Hypothalamus (tissue), 51 donors: ENCODE measurements at regions not wholly inside any gene's neighbourhood (a gene's known extent, or its start where the extent isn't known, plus 50 kb on each side); places are given as distances from the start of the nearest gene placed in this dataset.

Source experiments
- DNase-seq, 51 donors: peaks; one replicate each; lab custom pipeline; 2025; lab: John Stamatoyannopoulos, UW

DNA sequence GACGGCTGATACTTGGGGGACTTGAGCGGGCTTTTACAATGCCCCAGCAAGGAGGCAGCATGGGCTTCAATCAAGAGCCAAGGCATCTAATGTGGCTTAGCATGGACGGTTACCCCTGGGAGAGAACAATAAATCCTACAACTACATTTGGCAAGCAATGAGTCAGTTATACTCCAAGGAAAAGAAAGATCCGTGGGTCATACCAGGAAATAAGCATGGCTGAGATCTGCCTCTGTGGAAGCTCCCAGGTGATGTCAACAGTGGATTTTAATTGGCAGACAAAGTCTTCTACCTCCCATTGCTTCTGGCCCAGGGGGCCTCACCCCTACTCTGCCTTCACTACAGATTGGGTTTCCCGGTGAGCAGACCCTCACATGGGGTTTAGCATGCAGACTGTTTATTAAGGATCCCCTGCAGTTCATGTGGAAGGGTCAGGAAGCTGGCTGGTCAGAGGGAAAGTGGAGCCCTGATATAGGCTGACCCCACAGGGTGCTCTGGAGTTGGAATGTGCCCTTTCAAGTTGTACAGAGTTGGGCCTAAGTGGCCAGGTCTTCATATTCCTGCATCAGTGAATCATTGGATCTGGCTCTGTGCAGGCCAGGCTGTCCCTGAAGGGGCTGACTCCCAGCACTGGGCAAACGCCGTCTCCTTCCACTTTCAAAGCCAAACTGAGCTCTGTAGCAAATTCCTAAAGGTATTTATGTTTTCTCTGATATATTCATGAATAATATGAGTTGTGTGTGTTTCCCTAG, 91.3 kb upstream of the GGTLC1 start:
- DNase-seq = no peak

DNA sequence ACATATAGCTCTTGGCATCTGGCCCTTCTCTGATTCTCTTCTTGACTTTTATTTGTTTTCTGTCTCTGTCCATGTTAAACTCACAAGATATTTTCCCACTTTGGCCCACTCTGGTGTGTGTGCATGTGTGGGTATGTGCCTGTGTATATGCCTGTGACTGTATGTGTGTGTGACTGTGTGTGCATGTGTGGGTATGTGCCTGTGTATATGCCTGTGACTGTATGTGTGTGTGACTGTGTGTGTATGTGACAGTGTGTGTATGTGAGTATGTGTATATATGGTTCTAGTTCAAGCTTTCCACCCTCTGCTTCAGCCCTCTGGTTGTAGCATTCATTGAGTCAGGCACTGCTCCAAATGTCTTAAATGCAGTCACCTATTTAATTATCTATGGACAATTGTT, 88.6 kb upstream of the GGTLC1 start:
- no peak for DNase-seq

DNA sequence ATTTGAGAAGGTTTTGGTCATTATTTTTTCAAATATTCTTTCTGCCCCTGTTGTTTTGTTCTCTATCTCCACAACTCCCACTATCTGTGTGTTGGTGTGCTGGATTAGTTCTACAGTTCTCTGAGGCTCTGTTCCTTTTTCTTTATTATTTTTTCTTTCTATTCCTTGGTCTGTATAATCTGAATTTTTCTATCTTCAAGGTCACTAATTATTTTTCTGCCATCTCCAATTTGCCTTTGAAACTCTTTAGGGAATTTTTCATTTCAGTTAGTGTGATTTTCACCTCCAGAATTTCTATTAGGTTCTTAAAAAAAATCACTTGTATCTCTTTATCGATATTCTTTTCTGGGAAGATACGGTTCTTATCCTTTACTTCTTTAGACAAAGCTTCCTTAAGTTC, 82.1 kb upstream of the GGTLC1 start:
- no peak for DNase-seq

DNA sequence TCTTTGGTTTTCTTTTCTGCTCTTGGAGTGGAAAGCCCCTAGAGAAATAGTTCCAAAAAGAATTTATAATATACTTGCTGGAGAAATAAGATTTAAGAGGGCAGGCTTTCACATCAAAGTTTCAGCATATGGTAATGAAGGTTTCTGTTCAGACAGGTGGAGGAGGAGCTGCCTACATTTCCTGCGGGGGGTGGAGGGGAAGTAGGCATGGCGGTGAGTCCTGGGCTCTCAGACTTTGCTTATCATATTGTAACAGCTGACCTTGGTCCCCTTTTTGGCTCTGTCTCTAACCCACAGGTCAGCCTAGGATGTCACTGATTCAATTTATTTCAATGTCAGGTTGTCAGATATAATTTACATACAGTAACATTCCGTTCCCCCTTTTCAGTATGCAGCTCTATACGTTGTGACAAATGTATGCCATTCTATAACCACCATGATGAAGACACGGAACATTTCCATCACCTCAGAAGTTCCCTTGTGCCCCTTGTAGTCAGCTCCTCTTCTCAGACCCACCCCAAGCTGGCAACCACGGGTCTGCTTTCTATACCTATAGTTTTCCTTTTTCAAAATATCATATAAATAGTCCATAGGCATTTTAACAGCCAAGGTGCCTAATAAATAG, 77.6 kb upstream of the GGTLC1 start:
- DNase-seq = no peak

DNA sequence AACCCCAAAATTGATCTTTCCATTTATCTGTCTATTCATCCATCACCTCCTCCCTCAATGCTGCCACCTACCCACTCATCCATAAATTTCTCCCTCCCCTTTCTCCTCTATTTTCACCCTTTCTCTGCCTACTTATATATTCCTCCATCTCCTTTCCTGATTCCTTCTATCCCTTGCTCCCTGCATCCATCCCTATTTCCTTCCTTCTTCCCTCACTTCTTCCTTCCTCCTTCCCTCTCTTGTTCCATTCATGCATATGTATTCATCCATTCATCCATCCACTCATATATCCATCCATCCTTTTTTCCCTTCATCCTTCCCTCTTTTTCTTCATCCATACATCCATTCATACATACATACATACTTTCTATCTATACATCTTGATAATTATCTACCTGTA, 76.3 kb upstream of the GGTLC1 start:
- DNase-seq = no peak

- no peak for DNase-seq
These were observed 75.5 kb upstream of the GGTLC1 start for GRCh38 chr20:24064092-24064491.

DNA sequence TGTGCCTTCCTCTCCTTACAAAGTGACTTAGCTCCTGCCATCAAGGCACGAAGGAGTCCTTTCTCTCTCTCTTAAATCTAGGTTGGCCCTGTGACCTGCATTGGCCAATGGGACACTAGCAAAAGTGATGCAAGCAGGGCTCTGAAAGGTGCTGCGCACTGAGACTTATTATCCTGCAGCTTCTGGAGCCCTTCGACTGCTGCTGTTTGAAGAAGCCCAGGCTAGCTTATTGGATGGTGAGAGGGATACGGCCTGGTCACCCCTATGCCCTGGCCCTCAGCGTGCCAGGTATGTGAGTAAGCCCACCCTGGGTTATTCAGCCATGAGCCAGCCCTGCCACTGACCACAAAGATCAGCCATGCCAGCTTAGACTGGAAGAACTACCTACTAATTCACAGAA, 74.5 kb upstream of the GGTLC1 start:
- DNase-seq = no peak

DNA sequence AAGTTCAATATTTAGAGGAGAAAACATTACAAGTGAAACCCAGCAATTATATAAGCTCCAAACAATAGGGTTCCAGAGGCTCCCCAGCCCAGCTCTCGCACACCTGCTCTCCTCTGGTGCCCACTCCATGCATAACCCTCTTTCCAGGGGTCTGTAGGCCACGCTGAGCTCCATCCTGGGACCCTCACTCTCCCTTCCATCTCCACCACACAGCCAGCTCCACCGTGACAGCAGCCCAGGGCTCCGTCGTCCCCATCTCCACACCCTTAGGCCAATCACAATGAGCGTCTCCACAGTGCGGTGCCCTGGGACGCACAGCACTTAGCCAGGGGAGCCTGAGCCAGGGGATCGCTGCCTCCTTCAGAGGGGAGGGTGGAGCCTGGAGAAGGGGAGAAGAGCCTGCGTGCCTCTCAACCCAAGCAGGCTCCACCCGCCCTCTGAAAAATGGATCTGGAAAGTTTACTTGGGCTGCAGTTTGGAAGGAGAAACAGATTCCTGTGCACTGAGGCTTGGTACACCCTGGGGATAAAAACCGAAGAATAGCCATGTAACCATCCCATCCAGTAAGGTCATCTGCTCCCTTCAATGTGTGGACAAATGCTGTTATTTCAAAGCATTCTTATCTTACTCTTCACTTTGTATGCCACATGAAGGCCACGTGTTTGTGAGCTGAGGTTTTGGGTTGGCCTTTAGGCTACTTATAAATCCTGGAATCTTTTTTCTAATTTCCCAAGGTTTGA, 72.4 kb upstream of the GGTLC1 start:
- DNase-seq = no peak

- DNase-seq = no peak
These were observed 70.6 kb upstream of the GGTLC1 start for GRCh38 chr20:24059174-24059573.

DNA sequence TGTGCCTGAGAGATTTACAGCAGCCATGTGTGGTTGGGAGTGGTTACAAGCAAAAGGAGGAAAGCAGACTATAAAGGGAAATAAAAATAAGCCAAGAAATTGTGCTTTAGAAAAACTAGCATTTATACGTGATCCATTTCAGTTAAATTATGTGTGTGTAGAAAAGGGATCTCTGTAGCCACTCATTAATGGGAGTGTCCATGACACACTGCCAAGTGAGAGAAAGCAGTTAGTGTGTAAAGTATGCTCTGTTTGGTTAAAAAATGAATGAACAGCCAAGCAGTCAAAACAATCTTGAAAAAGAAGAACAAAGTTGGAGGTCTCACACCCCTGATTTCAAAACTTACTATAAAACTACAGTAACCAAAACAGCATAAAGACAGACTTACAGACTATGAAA, 67.9 kb upstream of the GGTLC1 start:
- no peak for DNase-seq

DNA sequence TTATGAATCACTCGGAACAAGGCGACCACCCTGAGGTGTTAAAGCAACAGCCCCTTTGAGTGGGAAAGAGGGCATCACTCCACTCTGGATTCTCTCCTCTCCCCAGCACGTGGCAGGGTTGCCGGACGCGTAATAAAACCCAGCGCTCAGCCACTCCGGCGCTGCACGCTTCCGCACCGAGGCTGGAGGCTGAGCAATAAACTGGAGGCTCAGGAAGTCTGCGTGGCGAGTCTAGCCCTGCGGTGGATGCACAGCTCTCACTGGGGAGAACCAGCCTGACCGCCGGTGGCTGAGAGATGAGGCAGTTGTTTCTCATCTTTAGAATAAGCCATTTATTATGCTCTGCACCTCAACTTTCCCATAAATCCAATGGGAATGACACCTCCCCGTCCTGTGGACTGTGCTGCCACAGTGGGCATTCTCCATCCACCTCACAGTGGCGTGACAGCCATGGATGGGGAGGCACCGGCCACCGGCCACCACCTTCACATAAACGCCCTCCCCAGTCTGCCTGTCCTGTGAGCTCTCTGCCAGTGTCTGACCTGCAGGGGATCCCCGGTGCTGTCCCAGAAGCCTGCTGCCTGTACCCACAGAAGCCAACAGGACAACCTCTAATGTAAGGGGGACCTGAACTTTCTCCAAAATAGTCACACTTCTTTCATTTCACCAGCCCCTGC, 64.2 kb upstream of the GGTLC1 start:
- no peak for DNase-seq

DNA sequence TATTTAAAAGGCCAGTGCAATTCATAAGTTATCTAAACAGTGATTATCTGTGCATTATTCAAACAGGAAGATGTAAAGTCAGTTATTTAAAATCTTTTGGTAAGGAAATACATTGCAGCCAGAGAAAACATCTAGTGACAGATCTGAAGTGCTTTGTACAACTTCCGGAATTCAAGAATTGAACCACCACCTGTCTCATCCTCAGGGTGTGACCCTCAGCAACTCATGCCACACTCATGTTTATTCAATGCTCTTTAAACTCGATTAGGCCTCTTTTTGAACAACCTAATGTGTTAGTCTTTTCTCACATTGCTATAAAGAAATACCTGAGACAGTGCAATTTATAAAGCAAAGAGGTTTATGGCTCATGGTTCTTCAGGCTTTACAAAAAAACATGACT, 62.6 kb upstream of the GGTLC1 start:
- no peak for DNase-seq

GRCh38 chr20:24050119-24050518, 61.5 kb upstream of the GGTLC1 start:
- DNase-seq = no peak

GRCh38 chr20:24049081-24049480, 60.5 kb upstream of the GGTLC1 start:
- DNase-seq = no peak

- DNase-seq = no peak
These were observed 59.5 kb upstream of the GGTLC1 start for GRCh38 chr20:24048024-24048611.

- no peak for DNase-seq
These were observed 58.3 kb upstream of the GGTLC1 start for GRCh38 chr20:24046888-24047287.

- no peak for DNase-seq
These were observed 57.2 kb upstream of the GGTLC1 start for GRCh38 chr20:24045621-24046318.

DNA sequence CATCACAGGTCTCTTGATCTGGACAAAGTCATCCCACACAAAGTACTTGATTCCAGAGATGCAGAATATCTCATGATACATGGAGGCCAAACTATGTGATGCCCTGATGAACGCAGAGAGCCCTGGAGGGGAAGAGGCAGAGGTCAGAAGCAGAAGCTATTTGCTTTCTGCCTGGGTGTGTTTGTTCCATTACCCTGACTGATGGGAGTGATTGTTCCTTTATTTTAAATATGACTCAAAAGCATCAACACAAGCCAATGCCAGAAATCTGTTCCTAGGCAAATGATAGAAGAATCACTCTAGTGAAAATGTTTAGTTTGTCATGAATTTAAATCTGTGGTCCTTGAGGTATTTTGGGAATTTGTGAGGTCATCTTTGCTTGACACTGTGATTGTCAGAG, 54.7 kb upstream of the GGTLC1 start:
- DNase-seq = no peak

DNA sequence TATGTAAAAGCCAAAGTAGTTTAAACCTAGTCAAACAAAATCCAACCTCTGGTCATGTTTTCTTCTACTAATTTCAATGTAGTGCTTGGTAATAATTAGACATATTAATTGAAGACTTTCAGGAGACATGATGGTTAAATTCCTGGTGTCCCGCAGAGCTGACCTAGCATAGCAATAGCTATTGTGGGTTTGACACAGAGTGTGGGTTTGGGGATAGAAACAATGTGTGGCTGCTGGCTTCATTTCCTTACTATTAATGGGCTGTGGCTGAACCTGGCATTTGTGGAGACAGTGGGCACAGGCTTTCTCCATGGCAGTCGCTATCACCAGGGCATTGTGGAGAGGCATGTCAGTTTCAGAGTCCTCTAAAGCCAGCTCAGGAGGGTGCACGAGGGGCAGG, 54.1 kb upstream of the GGTLC1 start:
- DNase-seq = no peak

- no peak for DNase-seq
These were observed 52.4 kb upstream of the GGTLC1 start for GRCh38 chr20:24040896-24041459.
